Neural cell (in vitro differentiated cells): ENCODE measurements at regions not wholly inside any gene's neighbourhood (a gene's known extent, or its start where the extent isn't known, plus 50 kb on each side); places are given as distances from the start of the nearest gene placed in this dataset.

ENCODE experiments used
- EP300 ChIP-seq: fragments of 450-650 bp; conservative IDR thresholded peaks from 2 replicates; pipeline ENCODE4 v1.6.1; 2014; ENCODE audit warnings: antibody characterized with exemption, mild to moderate bottlenecking, moderate library complexity; ENCODE audit not compliant: poor library complexity, severe bottlenecking
- EZH2 ChIP-seq: fragments of 200-600, 300-800 bp; shearing (Covaris generic), sonication (generic); IDR thresholded peaks from 2 replicates; pipeline ENCODE4 v1.6.1; 2014; ENCODE audit warnings: antibody characterized with exemption, low read length, borderline replicate concordance, mild to moderate bottlenecking; ENCODE audit not compliant: insufficient read depth, poor library complexity, severe bottlenecking
- MXI1 ChIP-seq: fragments of 450-650 bp; conservative IDR thresholded peaks from 2 replicates; pipeline ENCODE4 v1.6.1; 2014; ENCODE audit warnings: antibody characterized with exemption, mild to moderate bottlenecking; ENCODE audit not compliant: poor library complexity, severe bottlenecking
- POLR2AphosphoS5 ChIP-seq: IDR thresholded peaks from 2 replicates; pipeline ENCODE4 v1.6.1; 2012
- RAD21 ChIP-seq: fragments of 450-650 bp; conservative IDR thresholded peaks from 2 replicates; pipeline ENCODE4 v1.6.1; 2014; ENCODE audit warnings: antibody characterized with exemption, mild to moderate bottlenecking, moderate library complexity
- TAF1 ChIP-seq: IDR thresholded peaks from 2 replicates; pipeline ENCODE4 v1.6.1; 2012; ENCODE audit warnings: low read depth
- TF ChIP-seq, protein P1 (sequence below): fragments of 450-650 bp; IDR thresholded peaks from 2 replicates; pipeline ENCODE4 v1.5.1; 2014; ENCODE audit warnings: antibody characterized with exemption, mild to moderate bottlenecking, moderate library complexity; ENCODE audit not compliant: poor library complexity, severe bottlenecking
- TF ChIP-seq, protein P2 (sequence below): IDR thresholded peaks from 2 replicates; pipeline ENCODE4 v1.6.1; 2012; ENCODE audit warnings: borderline replicate concordance

DNA sequence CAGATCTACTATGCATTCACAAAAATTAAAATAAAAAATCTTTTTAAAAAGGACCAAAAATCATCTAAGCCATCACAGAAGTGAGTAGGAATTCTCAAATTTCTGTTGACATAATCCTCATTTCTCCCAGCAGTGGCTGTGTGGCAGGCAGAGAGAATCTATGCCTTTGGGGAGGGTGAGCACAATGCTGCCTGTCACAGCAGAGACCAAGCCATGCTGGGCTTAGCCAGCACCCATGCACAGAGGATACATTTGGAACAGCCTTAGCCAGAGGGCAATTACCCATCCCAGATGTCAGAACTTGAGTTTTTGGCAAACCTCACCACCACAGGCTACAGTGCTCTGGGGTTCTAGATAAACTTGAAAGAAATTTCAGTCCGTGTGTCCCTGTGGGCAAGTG is 1274.8 kb upstream of the ADGRL3 start:
- TF ChIP-seq EZH2 (no peak), EP300 (no peak), POLR2AphosphoS5 (no peak), MXI1 (no peak), RAD21 (no peak), TAF1 (no peak)
- TF ChIP-seq, protein P1, sequence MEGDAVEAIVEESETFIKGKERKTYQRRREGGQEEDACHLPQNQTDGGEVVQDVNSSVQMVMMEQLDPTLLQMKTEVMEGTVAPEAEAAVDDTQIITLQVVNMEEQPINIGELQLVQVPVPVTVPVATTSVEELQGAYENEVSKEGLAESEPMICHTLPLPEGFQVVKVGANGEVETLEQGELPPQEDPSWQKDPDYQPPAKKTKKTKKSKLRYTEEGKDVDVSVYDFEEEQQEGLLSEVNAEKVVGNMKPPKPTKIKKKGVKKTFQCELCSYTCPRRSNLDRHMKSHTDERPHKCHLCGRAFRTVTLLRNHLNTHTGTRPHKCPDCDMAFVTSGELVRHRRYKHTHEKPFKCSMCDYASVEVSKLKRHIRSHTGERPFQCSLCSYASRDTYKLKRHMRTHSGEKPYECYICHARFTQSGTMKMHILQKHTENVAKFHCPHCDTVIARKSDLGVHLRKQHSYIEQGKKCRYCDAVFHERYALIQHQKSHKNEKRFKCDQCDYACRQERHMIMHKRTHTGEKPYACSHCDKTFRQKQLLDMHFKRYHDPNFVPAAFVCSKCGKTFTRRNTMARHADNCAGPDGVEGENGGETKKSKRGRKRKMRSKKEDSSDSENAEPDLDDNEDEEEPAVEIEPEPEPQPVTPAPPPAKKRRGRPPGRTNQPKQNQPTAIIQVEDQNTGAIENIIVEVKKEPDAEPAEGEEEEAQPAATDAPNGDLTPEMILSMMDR: no peak
- TF ChIP-seq, protein P2, sequence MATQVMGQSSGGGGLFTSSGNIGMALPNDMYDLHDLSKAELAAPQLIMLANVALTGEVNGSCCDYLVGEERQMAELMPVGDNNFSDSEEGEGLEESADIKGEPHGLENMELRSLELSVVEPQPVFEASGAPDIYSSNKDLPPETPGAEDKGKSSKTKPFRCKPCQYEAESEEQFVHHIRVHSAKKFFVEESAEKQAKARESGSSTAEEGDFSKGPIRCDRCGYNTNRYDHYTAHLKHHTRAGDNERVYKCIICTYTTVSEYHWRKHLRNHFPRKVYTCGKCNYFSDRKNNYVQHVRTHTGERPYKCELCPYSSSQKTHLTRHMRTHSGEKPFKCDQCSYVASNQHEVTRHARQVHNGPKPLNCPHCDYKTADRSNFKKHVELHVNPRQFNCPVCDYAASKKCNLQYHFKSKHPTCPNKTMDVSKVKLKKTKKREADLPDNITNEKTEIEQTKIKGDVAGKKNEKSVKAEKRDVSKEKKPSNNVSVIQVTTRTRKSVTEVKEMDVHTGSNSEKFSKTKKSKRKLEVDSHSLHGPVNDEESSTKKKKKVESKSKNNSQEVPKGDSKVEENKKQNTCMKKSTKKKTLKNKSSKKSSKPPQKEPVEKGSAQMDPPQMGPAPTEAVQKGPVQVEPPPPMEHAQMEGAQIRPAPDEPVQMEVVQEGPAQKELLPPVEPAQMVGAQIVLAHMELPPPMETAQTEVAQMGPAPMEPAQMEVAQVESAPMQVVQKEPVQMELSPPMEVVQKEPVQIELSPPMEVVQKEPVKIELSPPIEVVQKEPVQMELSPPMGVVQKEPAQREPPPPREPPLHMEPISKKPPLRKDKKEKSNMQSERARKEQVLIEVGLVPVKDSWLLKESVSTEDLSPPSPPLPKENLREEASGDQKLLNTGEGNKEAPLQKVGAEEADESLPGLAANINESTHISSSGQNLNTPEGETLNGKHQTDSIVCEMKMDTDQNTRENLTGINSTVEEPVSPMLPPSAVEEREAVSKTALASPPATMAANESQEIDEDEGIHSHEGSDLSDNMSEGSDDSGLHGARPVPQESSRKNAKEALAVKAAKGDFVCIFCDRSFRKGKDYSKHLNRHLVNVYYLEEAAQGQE: no peak
